ENCODE measurements at regions not wholly inside any gene's neighbourhood (a gene's known extent, or its start where the extent isn't known, plus 50 kb on each side); places are given as distances from the start of the nearest gene placed in this dataset.

- Histone ChIP-seq H3K9ac (replicated peaks in 1 of 4; ENCODE audit: extremely low read depth in 1 of 4, low read depth in 3 of 4, low read length in 3 of 4) (no peak overlapping the region), H2BK20ac (ENCODE audit: low read length) (no peak overlapping the region), H3K79me2 (ENCODE audit: control insufficient read depth in 1 of 2, insufficient read depth in 2 of 2, low read length in 2 of 2) (no peaks in the 10 kb centered on the region), H4K20me1 (replicated peaks in 1 of 2; ENCODE audit: control insufficient read depth in 1 of 2, insufficient read depth in 2 of 2, low read length in 2 of 2) (no peaks in the 10 kb centered on the region), H2BK5ac (ENCODE audit: low read depth, low read length) (no peak overlapping the region), H3K14ac (ENCODE audit: insufficient read length) (no peak overlapping the region), H3K56ac (replicated peaks; ENCODE audit: insufficient read length, low read depth, low read length) (no peak overlapping the region), H3K79me1 (ENCODE audit: low read depth, low read length) (no peaks in the 10 kb centered on the region), H4K91ac (replicated peaks; ENCODE audit: insufficient read length, low read length) (no peak overlapping the region), H3K4ac (replicated peaks; ENCODE audit: insufficient read length, low read depth, low read length) (no peak overlapping the region), H4K8ac (ENCODE audit: extremely low read depth, insufficient read depth, low read length) (no peak overlapping the region), H2BK120ac (replicated peaks; ENCODE audit: low read depth, low read length) (no peak overlapping the region), H2AFZ (ENCODE audit: low read length) (no peak overlapping the region), H3K27me3 (replicated peaks in 1 of 4; ENCODE audit: control insufficient read depth in 3 of 4, extremely low read depth in 1 of 4, insufficient read depth in 3 of 4, low read length in 3 of 4) (no peaks in the 10 kb centered on the region), H2BK12ac (ENCODE audit: low read depth, low read length) (no peak overlapping the region), H3K4me2 (ENCODE audit: insufficient read depth in 1 of 2, low read depth in 2 of 2, low read length in 2 of 2) (no peak overlapping the region), H3K18ac (ENCODE audit: extremely low read depth, low read length) (no peak overlapping the region), H3K23ac (ENCODE audit: insufficient read length) (no peak overlapping the region), H3K36me3 (ENCODE audit: control insufficient read depth in 2 of 4, insufficient read depth in 4 of 4, low read length in 3 of 4) (no peaks in the 10 kb centered on the region), H2BK15ac (ENCODE audit: low read length) (no peak overlapping the region), H3K4me3 (ENCODE audit: extremely low read depth in 1 of 4, insufficient read depth in 2 of 4, low read depth in 3 of 4, low read length in 4 of 4) (no peak overlapping the region), H4K5ac (ENCODE audit: insufficient read length, low read depth, low read length) (no peak overlapping the region), H3K9me3 (ENCODE audit: insufficient read depth in 2 of 2, low read depth in 1 of 2, low read length in 1 of 2) (no peaks in the 10 kb centered on the region), H3K23me2 (ENCODE audit: low read depth, low read length) (no peaks in the 10 kb centered on the region), H3K27ac (ENCODE audit: low read depth, low read length) (no peak overlapping the region), H2AK5ac (ENCODE audit: low read depth, low read length) (no peak overlapping the region), H3K4me1 (replicated peaks in 1 of 4; ENCODE audit: control insufficient read depth in 3 of 4, insufficient read depth in 4 of 4, low read length in 3 of 4) (peaks cover 0 to 3% (median 0%) of the 10 kb centered on the region in 4 experiments; a peak in 1 of 7 replicates)
- TF ChIP-seq TBP (IDR thresholded peaks at IDR 0.05; ENCODE audit: low read depth, low read length) = no peak
- TF ChIP-seq RXRA (IDR thresholded peaks at IDR 0.05; ENCODE audit: insufficient read depth, low read depth, low read length) = no peak
- CTCF ChIA-PET (ENCODE audit: partially characterized antibody) = interaction anchor here (1.1 to 1.6 kb wide), 2 partner anchors 179 to 604 kb away, joined by 3 read pairs; no protein-coding TSS in a partner anchor
- 94% methylated on average over 4 of the region's 4 CpGs; no CpG with 5 or more reads in 1 of the 2 experiments for WGBS, 2 experiments (ENCODE audit: extremely low coverage in 1 of 2, insufficient coverage in 1 of 2, insufficient read length in 1 of 2, insufficient replicate concordance in 2 of 2, low coverage in 1 of 2, low lambda C conversion rate in 2 of 2, missing lambda C conversion rate in 1 of 2)
- POLR2A ChIA-PET (ENCODE audit: partially characterized antibody) = interaction anchor here (0.7 kb wide), 1 partner anchor 1287 kb away, joined by 3 read pairs; no protein-coding TSS in a partner anchor
- no peak for DNase-seq (ENCODE audit: low read depth in 1 of 2, low spot score in 2 of 2)
- no peak for FAIRE-seq
Observed at GRCh38 chr3:117622171-117622841, 912.7 kb downstream of the TUSC7 start.
